SK-N-DZ (cell line): ENCODE measurements at regions not wholly inside any gene's neighbourhood (a gene's known extent, or its start where the extent isn't known, plus 50 kb on each side); places are given as distances from the start of the nearest gene placed in this dataset.

ENCODE experiments used
- DNase-seq: peaks from one replicate; pipeline ENCODE4 v3.0.0-alpha.2; 2015; ENCODE audit warnings: low spot score

- no peak for DNase-seq
Measured at GRCh38 chr2:12827721-12828120, 111.0 kb downstream of the TRIB2 start.

- no peak for DNase-seq
Measured at GRCh38 chr2:12828980-12829379, 112.2 kb downstream of the TRIB2 start.

DNA sequence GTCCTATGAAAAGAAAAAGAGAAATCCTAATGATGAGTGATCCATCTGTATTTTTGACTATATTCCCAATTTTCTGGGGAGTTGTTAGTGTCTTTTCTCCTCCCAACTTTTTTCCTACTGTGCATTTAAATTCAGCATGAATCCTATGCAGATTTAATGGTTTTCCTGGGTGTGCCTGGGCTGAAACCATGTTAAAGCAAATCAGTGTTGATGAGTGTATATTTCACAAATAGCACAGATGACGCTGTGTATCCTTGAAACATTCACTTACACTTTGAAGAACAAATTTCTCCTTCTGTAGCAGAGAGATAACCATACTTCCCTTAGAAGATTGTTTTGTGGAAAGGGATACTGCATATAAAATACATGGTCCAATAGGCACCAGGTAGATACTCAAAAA is 114.3 kb downstream of the TRIB2 start:
- DNase-seq = no peak

GRCh38 chr2:12834239-12834638 is 117.5 kb downstream of the TRIB2 start:
- no peak for DNase-seq

DNA sequence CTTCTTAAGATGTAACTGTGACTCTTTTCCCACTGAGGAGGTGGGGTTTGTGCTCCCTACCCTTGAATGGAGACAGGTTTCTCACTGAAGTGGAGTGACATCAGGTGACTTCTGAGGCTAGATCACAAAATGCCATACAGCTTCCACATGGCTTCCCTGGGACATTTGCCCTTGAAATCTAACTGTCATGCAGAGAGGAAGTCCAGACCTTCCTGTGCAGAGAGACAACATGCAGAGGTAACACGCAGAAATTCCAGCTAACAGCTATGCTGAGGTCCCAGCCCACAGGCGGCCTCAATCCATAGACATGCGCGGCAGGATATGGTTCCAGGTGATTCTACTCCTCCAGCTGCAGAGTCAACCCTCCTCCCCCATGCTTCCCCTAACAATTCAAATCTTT is 119.0 kb downstream of the TRIB2 start:
- peak; percentile 55 for DNase-seq

DNA sequence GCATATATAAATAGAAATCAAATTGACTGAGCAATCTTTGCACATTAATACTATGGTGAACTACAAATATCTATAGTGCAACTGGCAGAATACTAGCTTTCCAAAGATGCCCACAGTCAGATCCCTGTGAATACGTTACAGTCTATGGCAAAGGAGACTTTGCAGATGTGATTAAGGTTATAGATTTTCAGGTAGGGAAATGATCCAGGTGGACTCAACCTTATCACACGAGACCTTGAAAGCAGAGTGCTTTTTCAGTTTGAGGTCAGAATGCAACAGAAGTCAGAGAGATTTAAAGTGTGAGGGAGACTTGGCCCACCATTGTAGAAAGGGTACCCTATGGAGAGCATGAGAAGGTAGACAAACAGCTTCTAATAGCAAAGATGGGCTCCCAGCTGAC is 122.6 kb downstream of the TRIB2 start:
- DNase-seq = no peak

- DNase-seq = no peak
Measured at GRCh38 chr2:12841021-12841420, 124.3 kb downstream of the TRIB2 start.

DNA sequence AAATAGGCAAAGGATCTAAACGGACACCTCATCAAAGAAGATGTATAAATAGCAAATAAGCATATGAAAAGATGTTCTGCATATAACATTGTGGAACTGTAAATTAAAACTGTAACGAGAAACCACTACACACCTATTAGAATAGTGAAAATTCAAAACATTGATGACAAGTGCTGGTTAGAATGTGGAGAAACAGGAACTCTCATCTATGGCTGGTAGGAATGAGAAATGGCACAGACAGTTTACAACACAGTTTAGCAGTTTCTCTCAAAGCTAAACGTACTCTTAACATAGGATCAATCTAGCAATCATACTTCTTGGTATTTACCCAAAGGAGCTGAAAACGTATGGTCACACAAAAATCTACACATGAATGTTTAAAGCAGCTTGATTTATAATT is 126.2 kb downstream of the TRIB2 start:
- DNase-seq = no peak

DNA sequence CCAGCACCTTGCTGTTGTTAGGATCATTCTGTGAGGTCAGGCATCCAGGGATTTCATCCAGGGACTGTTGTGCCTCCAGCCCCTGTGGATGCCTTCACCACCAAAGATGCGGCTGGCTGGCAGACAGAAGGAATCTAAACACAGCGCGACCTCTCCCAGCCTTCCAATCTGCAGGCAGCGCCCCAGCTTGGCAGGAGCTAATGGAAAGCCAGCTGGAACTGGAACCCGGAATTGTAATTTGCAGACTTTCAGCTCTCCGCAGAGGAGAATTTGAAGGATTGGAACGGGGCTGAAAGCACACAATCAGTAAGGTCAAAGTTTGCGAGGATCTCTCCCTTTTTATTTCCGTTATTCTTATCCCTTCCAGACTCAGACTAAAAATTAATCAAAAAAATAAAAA is 127.8 kb downstream of the TRIB2 start:
- DNase-seq = no peak

DNA sequence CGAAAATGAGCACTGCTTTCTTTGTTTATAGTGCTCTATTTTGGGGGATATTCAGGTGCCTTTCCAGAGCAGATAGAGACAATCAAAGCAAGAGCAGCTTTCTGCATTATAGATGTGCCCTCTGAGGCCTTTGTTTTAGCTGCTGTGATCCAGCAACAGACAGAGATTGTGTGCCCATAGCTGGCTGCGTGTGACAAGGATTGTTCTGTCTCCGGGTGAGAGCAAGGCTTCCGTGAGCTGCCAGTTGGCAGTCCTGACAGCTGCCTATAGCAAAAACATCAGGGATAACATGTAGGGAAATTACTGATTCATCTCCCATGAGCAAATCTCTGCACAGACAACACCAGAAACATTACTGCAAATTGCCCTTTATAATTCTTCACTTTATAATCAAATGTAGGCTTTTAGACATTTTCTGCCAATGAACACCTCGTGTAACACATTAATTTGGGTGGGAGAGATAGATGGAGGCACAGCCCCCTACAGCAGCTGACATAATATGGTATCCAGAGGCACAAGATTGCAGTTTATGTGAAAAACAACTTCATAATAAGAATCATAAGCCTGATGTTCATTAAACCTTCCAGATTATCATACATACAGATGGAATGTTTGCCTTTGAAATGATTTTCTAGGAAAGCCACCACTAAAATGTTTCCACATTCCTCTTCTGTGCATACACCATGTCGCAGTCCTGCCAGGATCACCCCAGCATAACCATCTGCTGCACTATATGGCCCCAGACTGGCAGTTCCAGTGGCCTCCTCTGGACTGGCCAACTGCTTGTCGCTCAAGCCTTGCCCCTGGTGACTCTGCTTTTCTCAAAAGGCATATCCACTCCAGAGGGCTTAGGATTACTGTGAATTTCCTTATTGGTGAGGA is 131.2 kb downstream of the TRIB2 start:
- no peak for DNase-seq

DNA sequence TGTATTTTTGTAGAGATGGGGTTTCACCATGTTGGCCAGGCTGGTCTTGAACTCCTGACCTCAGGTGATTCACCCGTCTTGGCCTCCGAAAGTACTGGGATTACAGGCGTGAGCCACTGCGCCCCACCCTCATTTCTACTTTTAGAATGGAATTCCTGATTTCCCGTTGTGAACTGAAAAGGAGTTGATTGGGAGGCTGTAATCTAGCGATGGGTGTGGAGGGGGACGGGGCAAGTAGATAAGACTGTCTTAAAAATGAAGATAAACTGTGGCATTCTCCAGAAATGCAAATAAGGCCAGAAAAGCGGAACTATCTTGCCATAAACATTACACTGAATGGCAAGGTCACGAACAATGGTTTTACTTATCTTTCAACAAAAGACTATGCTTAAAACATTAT is 135.4 kb downstream of the TRIB2 start:
- no peak for DNase-seq

- DNase-seq = no peak
Measured at GRCh38 chr2:12854001-12854530, 137.3 kb downstream of the TRIB2 start.

DNA sequence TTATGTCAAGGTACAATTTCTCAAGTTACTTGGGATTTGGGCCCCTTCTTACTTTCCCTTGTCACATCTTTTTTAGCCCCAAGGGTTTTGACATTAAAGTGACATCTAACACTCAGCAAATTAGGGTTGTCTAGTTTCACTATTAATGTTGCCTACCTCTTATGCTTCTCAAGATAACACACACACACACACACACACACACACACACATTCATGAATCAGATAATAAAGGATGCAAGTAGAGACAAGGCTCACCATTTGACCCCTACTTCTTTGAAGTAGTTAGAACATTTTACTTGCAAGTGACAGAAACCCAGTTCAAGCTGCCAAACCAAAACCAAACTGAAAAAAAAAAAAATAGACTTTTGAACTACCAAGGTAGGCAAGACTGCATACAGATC is 138.8 kb downstream of the TRIB2 start:
- no peak for DNase-seq

DNA sequence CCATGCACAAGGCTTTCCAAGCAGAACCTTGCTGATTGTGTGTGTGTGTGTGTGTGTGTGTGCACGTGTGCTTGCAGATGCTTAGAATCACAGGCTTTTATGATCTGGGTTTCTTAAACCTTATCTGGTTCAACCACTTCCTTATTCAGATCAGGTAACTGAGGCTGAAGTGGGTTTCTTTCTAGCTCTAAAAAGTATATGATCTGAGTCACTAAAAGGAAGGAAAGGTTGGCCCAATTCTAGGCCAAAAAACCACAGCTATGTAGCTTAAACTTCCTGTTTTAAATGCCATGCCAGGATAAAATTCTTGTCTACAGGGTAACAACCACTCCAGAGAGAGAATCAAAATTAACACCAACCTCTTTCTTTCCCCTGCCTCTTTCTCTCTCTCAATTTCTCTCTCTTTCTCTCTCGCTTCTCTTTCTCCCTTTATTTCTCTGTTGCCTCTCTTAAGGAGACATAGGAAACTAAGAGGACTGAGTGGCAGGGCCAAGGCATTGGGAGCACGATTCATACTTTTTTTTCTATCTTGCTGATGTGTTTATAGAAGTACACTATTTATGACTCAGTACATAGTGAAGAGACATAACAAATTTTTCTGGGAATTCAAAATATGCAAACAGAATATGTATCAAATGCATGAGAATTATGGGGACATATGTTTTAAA is 140.3 kb downstream of the TRIB2 start:
- no peak for DNase-seq

DNA sequence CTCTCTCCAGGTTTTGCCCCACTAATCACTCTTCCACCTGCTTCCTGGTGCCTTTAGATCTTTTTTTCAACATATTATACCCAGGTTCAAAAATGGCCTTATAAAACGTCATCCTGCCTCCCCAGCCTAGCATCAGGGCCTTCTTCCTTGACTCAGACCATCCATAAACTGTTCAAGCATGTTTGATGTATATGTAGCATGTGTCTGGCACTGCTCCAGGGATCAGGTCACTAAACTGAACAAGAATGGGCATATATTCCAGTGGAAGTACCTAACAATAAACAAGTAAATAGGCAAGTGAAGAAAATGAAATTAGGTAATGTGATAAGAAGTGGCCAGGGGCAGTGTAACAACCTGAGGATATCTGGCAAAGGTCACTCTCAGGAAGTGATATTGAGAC is 141.2 kb downstream of the TRIB2 start:
- DNase-seq = no peak

- DNase-seq = no peak
Measured at GRCh38 chr2:12858786-12859185, 142.1 kb downstream of the TRIB2 start.

DNA sequence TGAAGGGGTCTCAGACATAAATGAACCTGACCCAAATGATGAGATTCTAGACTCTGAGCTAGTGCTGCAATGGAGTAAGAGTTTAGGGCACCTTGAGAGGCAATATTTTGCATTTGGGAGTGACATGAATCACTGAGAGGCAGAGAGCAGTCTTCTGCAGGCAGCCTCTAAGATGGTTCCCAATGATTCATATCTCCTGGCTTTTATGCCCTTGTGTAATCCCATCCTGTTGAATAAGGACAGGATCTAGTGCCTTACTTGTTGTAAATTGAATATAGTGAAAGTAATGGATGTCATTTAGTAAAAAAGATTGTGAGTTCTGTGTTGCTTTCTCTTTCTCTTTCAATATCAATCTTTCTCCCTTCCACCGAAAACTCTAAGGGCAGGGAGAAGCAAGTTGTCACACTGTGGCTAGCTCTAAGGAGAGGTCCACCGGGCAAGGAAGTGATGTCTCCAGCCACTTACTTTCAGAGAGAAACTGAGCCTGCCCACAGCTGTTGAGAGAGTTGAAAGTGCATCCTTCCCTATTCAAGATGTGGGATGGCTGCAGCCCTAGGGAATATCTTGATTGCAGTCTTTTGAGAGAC is 144.7 kb downstream of the TRIB2 start:
- DNase-seq = no peak

GRCh38 chr2:12862541-12862940 is 145.8 kb downstream of the TRIB2 start:
- DNase-seq = no peak

GRCh38 chr2:12863937-12864336 is 147.2 kb downstream of the TRIB2 start:
- no peak for DNase-seq

GRCh38 chr2:12867631-12868287 is 151.0 kb downstream of the TRIB2 start:
- no peak for DNase-seq

- no peak for DNase-seq
Measured at GRCh38 chr2:12870692-12871091, 154.0 kb downstream of the TRIB2 start.

GRCh38 chr2:12871694-12872315 is 155.1 kb downstream of the TRIB2 start:
- DNase-seq = no peak
